Cardiac fibroblast (primary cell): ENCODE measurements at regions not wholly inside any gene's neighbourhood (a gene's known extent, or its start where the extent isn't known, plus 50 kb on each side); places are given as distances from the start of the nearest gene placed in this dataset.

Experiments
- DNase-seq, 2 donors: peaks; one replicate each; pipeline versions ENCODE4 v3.0.0 to v3.0.0-alpha.2; 2010; ENCODE audit warnings: low read depth in 2 of 2
- H3K4me3 ChIP-seq, 2 donors: replicated peaks in 1 of 2; 1 replicate in 1 of 2; 2 replicates in 1 of 2; pipeline ENCODE4 v1.5.1; 2011; ENCODE audit warnings: low read depth in 2 of 2, low read length in 2 of 2, mild to moderate bottlenecking in 2 of 2, moderate library complexity in 1 of 2
- TF ChIP-seq, protein P1 (sequence below): IDR thresholded peaks from one replicate; pipeline ENCODE4 v1.5.1; 2011; ENCODE audit warnings: low read depth, mild to moderate bottlenecking, low read length, inconsistent platforms

DNA sequence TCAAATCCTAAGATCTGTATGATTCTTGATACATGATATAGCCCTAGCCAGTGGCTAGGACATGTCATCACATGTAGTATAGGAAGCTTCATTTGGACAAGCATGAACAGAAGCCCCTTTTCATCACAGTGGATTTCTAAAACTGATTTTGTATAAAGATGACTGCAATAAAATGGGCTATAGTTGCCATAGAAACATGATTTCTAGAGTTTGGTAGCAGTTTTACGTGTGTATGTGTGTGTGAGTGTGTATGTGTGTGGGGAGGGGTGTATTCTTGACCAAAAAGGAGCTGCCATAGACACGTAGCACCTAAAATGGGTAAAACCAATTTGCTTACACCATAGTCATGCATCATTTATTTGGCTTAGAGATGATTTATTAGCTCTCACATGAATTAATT lies 200.5 kb upstream of the CNR1 start:
- TF ChIP-seq, protein P1, sequence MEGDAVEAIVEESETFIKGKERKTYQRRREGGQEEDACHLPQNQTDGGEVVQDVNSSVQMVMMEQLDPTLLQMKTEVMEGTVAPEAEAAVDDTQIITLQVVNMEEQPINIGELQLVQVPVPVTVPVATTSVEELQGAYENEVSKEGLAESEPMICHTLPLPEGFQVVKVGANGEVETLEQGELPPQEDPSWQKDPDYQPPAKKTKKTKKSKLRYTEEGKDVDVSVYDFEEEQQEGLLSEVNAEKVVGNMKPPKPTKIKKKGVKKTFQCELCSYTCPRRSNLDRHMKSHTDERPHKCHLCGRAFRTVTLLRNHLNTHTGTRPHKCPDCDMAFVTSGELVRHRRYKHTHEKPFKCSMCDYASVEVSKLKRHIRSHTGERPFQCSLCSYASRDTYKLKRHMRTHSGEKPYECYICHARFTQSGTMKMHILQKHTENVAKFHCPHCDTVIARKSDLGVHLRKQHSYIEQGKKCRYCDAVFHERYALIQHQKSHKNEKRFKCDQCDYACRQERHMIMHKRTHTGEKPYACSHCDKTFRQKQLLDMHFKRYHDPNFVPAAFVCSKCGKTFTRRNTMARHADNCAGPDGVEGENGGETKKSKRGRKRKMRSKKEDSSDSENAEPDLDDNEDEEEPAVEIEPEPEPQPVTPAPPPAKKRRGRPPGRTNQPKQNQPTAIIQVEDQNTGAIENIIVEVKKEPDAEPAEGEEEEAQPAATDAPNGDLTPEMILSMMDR = no peak
- no peak overlapping the region for H3K4me3 ChIP-seq
- no peak for DNase-seq

DNA sequence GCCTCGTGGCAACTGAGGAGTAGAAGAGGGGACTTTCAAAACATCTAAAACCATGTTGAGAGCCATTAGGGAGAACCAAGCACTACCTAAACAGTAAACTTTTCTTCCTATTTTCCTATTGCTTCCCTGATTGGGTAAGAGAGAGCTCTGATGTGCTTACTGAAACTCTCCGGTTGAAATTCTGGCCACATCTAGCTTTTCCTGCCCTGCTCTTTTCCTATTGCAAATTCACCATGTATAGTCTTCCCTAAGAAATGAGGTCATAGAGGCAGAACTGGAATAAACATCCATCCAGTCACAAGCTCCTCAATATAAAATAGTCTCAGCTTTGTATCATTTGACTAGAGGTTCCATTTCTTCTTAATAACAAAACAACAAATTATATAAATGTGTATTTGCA lies 199.5 kb upstream of the CNR1 start:
- TF ChIP-seq, protein P1 = no peak
- DNase-seq = no peak
- H3K4me3 ChIP-seq = no peak overlapping the region

DNA sequence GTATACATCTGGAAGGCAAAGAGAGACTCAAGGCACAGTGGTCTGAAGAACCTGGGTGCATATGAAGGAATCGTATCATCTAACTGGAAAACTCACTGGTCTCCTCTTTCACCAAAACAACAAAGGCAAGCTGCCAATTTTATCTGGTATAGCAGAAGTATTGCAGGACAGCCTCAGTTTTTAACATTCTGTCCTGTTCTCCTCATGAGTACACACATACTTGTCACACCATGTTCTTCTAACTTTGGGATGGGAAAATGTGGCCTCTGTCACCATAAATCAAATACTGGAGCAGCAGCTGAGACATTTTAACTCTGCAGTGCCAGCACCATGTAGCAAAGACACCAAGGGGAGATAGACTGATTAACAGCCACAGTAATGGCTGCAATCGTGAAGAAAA lies 199.1 kb upstream of the CNR1 start:
- peak in 1 of 2 donors; percentile 62 for DNase-seq
- no peak overlapping the region for H3K4me3 ChIP-seq
- TF ChIP-seq, protein P1 = no peak

DNA sequence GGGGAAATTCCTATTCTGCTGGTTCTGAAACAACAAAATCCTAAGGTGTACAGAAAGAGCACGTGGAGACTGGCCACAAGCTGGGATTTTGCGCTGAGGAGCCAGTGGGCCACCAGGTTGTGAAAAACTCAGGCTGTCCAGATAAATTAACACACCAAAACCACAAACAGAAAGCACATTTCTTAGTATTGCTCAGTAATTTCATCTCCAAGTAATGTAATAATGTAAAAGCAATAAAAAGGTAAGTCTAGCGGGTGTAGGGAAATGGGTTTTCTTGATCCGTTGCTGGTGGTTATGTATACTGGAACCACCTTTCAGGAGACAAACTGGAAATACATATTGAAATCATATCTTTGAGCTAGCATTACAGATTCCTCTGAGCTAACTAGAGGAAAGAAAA lies 195.6 kb upstream of the CNR1 start:
- no peak overlapping the region for H3K4me3 ChIP-seq
- DNase-seq = no peak
- TF ChIP-seq, protein P1 = no peak

DNA sequence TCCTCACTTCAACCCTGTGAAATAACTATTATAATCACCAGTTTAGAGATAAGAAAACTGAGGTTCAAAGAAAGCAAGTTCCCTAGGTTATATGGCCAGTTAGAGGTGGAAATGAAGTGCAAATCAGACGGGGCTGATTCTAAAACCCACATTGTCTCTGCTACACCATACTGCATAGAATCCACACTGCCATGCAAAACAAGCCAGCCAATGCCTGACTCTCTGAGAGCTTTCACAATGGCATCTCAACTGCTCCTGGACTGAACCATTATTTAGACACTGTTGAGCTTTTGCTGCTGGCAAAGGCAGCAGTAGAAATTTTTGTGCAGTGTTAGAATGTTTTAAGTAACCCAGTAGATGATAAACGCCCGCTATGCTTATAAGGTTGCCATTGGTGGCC lies 195.2 kb upstream of the CNR1 start:
- no peak for DNase-seq
- TF ChIP-seq, protein P1 = no peak
- H3K4me3 ChIP-seq = no peak overlapping the region

DNA sequence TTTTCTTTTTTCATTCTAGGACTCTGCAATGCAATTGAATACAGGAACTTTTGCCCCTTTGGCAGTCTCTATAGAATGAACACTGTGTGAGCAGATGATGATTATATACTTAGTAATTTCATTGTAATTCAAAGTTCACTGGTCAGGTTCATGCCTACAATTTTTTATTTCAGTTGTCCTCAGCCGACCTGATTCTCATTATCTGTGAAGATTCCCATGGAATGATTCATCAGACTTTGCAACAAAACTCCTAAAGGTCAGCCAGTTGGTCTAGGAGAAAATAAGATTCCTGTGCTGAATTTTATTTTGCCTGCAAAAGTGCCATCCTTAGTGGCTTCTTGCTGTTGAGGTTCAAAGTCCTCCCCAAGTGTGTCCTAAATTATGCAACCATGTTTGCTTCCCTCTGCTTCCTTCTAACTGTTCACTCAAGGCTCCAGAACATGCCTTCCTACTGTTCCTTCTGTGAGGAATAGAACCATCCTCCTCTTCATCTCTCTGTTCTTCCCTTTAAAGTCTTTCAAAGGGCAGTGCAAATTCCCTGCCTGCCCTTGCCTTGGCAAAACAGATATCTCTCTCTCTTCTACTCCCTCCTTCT lies 194.2 kb upstream of the CNR1 start:
- no peak overlapping the region for H3K4me3 ChIP-seq
- TF ChIP-seq, protein P1 = no peak
- peak; percentile 77 to 94 for DNase-seq

DNA sequence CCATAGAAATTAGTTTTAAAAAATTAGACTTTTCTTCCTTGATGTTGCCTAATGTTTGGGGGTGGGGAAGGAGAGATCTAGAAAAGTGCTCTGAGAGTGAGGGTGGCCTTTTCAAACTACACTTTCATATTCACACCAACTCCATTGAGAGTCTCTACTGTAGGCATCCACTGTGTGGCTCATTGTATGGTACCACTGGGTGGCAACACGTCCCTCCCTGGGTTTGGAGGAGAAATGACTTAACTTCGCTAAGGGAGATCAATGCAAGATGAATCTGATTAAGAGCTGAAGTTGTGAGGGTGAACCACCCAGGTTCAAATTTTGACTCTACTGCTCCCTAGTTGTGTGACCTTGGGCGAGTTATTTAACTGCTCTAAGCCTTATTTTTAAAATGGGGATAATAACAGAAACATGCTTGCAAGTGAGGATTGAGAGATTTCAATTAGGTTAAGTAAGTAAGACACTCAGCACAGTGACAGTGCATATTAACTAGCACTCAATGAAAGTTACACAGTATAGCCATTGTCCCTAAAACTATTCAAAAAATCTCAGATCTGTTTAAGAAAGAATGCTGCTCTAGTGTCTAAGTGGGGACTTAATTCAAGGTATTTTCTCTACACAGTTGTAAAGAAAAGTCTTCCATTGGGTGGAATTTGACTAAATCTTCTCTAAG lies 193.5 kb upstream of the CNR1 start:
- H3K4me3 ChIP-seq = no peak overlapping the region
- TF ChIP-seq, protein P1 = no peak
- no peak for DNase-seq
